ENCODE measurements at regions not wholly inside any gene's neighbourhood (a gene's known extent, or its start where the extent isn't known, plus 50 kb on each side); places are given as distances from the start of the nearest gene placed in this dataset.
"Not testable (repeated sequence)": the region's sequence is repeated elsewhere in the genome, so short reads cannot be mapped to it uniquely, and the experiment has no call there.

GRCh38 chr1:149636286-149637122, 52.9 kb downstream of the PPIAL4C start (continued):
- TF ChIP-seq RFX5 (IDR thresholded peaks at IDR 0.05; ENCODE audit: low read depth, low read length) = peak; percentile 73; the same call in 1 of the 2 replicates
- TF ChIP-seq MTA3 (IDR thresholded peaks at IDR 0.05; ENCODE audit: borderline replicate concordance) = peak; percentile 98
- peak; percentile 32 for TF ChIP-seq NUFIP1 (IDR thresholded peaks at IDR 0.05; ENCODE audit: partially characterized antibody)
- not testable (repeated sequence) for TF ChIP-seq PBX2 (CRISPR knock-in tag; IDR thresholded peaks at IDR 0.05; ENCODE audit: low read depth); TEAD4 (CRISPR knock-in tag; IDR thresholded peaks at IDR 0.05; ENCODE audit: borderline replicate concordance); ATF1 (CRISPR knock-in tag; IDR thresholded peaks at IDR 0.05)
- peak; percentile 68 for TF ChIP-seq PBX2 (tag; conservative IDR thresholded peaks at IDR 0.05; ENCODE audit: low read depth)
- peak; percentile 58; the same call in 1 of the 2 replicates for TF ChIP-seq ZNF75A (CRISPR knock-in tag; IDR thresholded peaks at IDR 0.05)
- TF ChIP-seq, protein P1, sequence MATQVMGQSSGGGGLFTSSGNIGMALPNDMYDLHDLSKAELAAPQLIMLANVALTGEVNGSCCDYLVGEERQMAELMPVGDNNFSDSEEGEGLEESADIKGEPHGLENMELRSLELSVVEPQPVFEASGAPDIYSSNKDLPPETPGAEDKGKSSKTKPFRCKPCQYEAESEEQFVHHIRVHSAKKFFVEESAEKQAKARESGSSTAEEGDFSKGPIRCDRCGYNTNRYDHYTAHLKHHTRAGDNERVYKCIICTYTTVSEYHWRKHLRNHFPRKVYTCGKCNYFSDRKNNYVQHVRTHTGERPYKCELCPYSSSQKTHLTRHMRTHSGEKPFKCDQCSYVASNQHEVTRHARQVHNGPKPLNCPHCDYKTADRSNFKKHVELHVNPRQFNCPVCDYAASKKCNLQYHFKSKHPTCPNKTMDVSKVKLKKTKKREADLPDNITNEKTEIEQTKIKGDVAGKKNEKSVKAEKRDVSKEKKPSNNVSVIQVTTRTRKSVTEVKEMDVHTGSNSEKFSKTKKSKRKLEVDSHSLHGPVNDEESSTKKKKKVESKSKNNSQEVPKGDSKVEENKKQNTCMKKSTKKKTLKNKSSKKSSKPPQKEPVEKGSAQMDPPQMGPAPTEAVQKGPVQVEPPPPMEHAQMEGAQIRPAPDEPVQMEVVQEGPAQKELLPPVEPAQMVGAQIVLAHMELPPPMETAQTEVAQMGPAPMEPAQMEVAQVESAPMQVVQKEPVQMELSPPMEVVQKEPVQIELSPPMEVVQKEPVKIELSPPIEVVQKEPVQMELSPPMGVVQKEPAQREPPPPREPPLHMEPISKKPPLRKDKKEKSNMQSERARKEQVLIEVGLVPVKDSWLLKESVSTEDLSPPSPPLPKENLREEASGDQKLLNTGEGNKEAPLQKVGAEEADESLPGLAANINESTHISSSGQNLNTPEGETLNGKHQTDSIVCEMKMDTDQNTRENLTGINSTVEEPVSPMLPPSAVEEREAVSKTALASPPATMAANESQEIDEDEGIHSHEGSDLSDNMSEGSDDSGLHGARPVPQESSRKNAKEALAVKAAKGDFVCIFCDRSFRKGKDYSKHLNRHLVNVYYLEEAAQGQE (IDR thresholded peaks at IDR 0.05; ENCODE audit: borderline replicate concordance) = not testable (repeated sequence)
- TF ChIP-seq, protein P1 (CRISPR knock-in tag; IDR thresholded peaks at IDR 0.05; ENCODE audit: low read depth) = 0 out of 2 replicates have a peak, but pooled peaks have one; percentile 71
- peak; percentile 91 for TF ChIP-seq SMAD4 (CRISPR knock-in tag; conservative IDR thresholded peaks at IDR 0.05)
- TF ChIP-seq NONO (IDR thresholded peaks at IDR 0.05; ENCODE audit: low read depth in 2 of 2, low read length in 1 of 2) = peak; percentile 74 to 81; a peak in 2 of 4 replicates
- TF ChIP-seq TEAD4 (IDR thresholded peaks at IDR 0.05; ENCODE audit: low read length) = peak; percentile 86
- TF ChIP-seq TBP (optimal IDR thresholded peaks at IDR 0.05; ENCODE audit: low read depth, low read length) = peak; percentile 77
- peak; percentile 96 for TF ChIP-seq ATF1 (tag; IDR thresholded peaks at IDR 0.05)
- peak in 1 of 2 experiments; percentile 99; a peak in 2 of 4 replicates for TF ChIP-seq CSDE1 (IDR thresholded peaks at IDR 0.05)
- TF ChIP-seq MEF2D (tag; conservative IDR thresholded peaks at IDR 0.05; ENCODE audit: low read depth) = peak; percentile 81

Data from K562 (cell line).